ENCODE measurements at regions not wholly inside any gene's neighbourhood (a gene's known extent, or its start where the extent isn't known, plus 50 kb on each side); places are given as distances from the start of the nearest gene placed in this dataset.
"Not testable (repeated sequence)": the region's sequence is repeated elsewhere in the genome, so short reads cannot be mapped to it uniquely, and the experiment has no call there.

- DNase-seq, result no peak
Measured at GRCh38 chr13:76829572-76830327, 56.5 kb downstream of the KCTD12 start.

GRCh38 chr13:76828316-76828741, 57.9 kb downstream of the KCTD12 start:
- DNase-seq, result no peak

- DNase-seq, result no peak
Measured at GRCh38 chr13:76826527-76826926, 59.7 kb downstream of the KCTD12 start.

DNA sequence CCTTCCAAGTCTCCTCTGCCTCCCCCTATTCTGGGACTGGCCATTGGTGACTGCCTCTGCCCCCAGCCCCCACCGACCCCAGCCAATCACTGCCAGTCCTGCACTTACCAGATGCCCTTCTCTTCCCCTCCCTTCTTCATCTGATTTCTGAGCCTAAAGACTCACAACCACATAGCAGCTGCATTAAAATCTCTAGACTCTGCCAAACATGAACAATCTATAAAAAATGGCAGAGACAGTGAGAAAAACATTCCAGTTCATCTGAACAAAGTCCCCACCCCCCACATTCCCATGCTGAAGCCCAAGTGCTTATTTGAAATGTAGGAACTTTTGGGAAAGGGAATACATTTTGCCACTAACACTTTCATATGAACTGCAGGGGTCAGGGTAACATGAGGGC, 60.8 kb downstream of the KCTD12 start:
- no peak for DNase-seq

DNA sequence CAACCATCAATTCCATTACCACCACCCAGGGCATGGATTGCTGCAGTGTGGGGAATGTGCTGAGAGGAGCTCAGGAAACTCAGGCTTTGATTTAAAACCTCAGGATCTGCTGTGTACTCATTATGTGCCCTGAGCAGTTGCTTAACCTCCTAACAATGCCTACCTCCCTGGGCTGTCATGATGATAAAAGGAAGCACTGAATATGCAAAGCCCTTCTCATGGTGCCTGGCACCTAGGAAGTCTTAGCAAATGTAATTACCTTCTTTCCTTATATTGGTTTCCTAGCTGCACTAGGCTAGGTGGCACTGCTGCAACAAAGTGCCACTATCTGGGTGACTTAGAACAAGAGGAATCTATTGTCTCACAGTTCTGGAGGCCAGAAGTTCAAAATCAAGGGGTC, 62.2 kb downstream of the KCTD12 start:
- DNase-seq, result no peak

GRCh38 chr13:76822698-76823267, 63.4 kb downstream of the KCTD12 start:
- DNase-seq, result no peak

GRCh38 chr13:76821222-76821621, 65.0 kb downstream of the KCTD12 start:
- not testable (repeated sequence) for DNase-seq

GRCh38 chr13:76820759-76821158, 65.4 kb downstream of the KCTD12 start:
- DNase-seq, result no peak

- DNase-seq, result peak in 15 of 56 donors; percentile 6 to 53 (median 28)
Measured at GRCh38 chr13:76816394-76816793, 69.8 kb downstream of the KCTD12 start.

DNA sequence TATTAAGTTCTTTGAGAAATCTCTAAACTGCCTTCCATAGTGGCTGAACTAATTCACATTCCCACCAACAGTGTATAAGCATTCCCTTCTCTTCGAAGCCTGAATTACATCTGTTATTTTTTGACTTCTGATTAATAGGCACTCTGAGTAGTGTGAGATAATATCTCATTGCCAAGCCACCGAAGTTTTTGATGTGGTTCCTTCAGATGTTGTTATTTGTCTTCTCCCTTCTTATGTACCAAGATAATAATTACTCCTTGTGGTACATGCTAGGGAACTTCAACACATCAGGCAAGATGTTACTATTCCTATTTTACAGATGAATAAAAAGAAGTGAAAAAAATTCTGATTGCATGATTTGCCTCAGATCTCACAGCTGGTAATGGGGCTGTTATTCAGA, 70.9 kb downstream of the KCTD12 start:
- no peak for DNase-seq

GRCh38 chr13:76813891-76814290, 72.3 kb downstream of the KCTD12 start:
- no peak for DNase-seq

GRCh38 chr13:76813000-76813691, 73.1 kb downstream of the KCTD12 start:
- peak in 6 of 56 donors; percentile 1 to 25 (median 10) for DNase-seq

DNA sequence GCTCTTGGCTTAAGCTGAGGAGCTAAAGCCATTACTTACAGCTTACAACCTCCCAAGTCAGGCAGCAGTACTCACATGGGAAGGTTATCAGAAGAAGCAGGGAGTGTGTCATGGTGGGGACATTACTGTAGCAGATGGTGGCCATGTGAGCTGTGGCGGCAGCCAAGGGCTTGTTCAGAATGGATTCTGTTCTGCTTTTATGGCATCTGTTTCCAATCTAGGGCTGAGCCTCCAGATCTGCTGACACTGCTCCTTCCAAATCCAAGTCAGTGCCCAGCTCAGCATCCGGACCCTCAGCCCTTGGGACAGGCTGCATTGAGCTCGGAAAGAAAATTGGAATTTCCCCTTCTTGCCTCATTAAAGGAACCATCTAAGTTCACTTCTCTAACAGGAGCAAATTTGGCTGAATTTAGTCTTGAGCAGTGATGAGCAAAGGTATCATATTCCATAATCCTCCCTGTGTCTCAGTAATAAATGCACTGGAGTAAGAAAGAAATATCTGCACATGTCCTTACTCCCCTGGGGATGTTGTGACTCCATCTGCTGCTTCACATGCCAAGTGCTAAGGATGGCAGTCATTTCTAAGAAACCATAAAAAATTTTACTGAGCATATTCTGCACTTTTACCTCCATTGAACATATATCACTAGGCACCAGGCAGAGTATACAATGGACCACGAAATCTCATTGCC, 73.9 kb downstream of the KCTD12 start:
- DNase-seq, result peak in 9 of 56 donors; percentile 3 to 42 (median 17)

DNA sequence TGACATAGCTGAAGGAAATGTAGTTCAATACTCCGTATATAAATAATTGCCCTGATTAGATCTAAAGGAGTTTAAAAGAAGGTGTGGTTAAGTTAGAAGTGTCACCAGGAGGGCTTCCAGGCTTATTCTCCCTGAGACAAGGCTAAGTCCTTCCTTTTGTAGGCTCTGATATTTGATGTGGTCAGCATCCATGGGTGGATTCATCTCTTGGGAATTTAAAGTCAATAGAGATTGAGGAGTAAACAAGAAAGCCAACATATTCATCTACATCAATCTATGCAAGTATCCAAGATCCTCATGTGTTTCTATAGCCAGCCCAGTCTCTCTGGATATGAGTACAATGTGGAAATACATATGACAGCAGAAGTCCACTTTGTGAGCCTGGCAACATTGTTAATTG, 76.8 kb downstream of the KCTD12 start:
- no peak for DNase-seq

- DNase-seq, result no peak
Measured at GRCh38 chr13:76808927-76809326, 77.3 kb downstream of the KCTD12 start.

DNA sequence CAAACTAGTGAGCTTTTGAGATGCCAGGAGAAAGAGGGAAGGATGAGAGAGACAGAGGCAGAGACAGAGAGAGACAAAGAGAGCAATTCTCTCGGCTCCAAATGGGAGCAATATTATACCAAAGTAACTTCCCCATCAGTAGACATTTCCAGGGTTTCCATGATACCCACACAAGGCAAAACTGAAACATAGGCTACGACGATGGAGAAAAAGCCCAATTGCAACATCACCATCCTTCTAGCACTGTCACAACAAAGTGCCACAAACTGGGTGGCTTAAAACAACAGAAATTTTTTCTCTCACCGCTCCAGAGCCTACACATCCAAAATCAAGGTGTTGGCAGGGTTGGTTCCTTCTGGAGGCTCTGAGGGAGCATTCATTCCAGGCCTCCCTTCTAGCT, 81.4 kb downstream of the KCTD12 start:
- DNase-seq, result no peak

DNA sequence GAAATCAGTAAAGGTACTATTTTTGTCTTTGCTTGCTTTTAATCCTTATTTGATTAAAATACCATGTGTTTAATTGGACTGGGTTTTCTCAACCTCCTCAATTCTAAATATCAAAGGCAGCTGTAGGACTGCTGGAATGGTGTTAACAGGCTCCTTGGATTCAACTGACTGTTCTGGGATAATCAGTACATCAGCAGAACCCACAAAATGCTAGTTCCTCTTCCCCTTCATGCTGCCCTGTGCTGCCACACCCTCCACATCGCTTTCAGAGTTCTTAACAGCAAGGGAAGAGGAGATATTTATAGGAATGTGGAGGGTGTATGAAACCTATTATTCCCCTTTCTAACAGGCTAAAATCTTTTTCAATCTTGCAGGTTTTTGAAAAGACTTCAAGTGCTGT, 82.4 kb downstream of the KCTD12 start:
- DNase-seq, result peak in 5 of 56 donors; percentile 7 to 51 (median 25)

DNA sequence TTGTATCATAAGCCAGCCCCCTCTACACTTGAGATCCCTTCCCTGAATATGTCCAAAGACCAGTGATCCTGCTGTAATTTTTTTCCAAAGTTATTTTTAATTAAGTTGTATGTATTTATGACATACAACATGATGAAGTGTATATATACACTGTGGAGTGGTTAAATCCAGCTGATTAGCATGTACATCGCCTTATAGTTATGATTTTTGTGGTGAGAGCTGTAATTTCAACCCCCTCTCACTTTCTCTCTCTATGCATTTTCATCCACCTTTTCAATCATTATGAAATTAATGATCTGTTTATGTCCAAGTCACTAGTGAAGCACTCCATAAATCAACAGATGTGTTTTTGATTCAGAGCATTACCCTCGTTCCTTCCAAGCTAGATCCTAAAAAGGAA, 85.3 kb downstream of the KCTD12 start:
- DNase-seq, result no peak

GRCh38 chr13:76799696-76800095, 86.5 kb downstream of the KCTD12 start:
- no peak for DNase-seq

- no peak for DNase-seq
Measured at GRCh38 chr13:76798037-76798436, 88.2 kb downstream of the KCTD12 start.

- no peak for DNase-seq
Measured at GRCh38 chr13:76797361-76797760, 88.8 kb downstream of the KCTD12 start.

DNA sequence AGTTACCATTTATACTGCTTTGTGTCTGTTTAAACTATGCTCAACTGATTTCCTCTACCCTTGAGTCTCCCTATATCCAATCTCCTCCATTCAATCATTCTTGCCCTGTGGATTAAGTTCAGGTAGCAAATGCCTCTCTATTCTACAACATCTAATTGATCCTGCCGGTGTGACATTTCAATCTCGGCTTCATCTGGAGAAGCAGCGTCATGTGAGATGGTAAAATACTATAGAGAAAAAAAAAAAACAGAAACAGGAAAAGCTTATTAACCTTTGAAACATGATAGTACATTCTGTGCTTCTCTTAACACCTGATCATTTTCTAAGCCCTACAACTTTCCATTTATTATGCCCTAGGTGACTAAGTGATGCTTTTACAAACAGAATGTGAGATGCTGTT, 89.4 kb downstream of the KCTD12 start:
- no peak for DNase-seq
